ENCODE measurements at regions not wholly inside any gene's neighbourhood (a gene's known extent, or its start where the extent isn't known, plus 50 kb on each side); places are given as distances from the start of the nearest gene placed in this dataset.

DNA sequence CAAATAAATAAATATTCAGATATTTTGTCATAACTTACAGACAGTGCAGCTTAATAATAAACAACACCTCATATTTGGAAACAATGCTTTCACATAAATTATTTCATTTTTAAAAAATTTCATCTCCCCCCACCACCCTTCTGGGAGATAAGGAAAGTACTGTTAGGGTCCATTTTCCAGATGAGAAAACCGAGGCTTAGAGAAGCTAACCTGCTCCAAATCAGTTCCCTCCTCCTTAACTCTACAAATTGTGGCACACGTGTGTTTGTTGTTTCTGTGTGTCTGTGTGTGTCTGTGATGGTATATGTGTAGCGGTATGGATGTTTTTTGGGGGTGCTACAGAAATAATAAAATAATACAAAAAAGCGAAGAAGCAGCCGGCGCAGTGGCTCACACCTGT lies 54.2 kb upstream of the NAA20 start:
- TF ChIP-seq GATA2 (IDR thresholded peaks at IDR 0.05; ENCODE audit: low read depth, low read length) (no peak), GATA3 (IDR thresholded peaks at IDR 0.05; ENCODE audit: low read depth, low read length) (no peak)

Measured in SH-SY5Y (cell line).